Astrocyte (in vitro differentiated cells and primary cell): ENCODE measurements at regions not wholly inside any gene's neighbourhood (a gene's known extent, or its start where the extent isn't known, plus 50 kb on each side); places are given as distances from the start of the nearest gene placed in this dataset.

Experiments
- EZH2 ChIP-seq: IDR thresholded peaks from 2 replicates; pipeline ENCODE4 v1.6.1; 2012; ENCODE audit warnings: mild to moderate bottlenecking, low read length, inconsistent platforms; ENCODE audit not compliant: insufficient read depth
- TF ChIP-seq, protein P1 (sequence below): IDR thresholded peaks from 2 replicates; pipeline ENCODE4 v1.5.1; 2011; ENCODE audit warnings: low read depth, mild to moderate bottlenecking, inconsistent platforms, low read length, moderate library complexity; ENCODE audit not compliant: insufficient read depth

- no peak for TF ChIP-seq EZH2
- TF ChIP-seq, protein P1, sequence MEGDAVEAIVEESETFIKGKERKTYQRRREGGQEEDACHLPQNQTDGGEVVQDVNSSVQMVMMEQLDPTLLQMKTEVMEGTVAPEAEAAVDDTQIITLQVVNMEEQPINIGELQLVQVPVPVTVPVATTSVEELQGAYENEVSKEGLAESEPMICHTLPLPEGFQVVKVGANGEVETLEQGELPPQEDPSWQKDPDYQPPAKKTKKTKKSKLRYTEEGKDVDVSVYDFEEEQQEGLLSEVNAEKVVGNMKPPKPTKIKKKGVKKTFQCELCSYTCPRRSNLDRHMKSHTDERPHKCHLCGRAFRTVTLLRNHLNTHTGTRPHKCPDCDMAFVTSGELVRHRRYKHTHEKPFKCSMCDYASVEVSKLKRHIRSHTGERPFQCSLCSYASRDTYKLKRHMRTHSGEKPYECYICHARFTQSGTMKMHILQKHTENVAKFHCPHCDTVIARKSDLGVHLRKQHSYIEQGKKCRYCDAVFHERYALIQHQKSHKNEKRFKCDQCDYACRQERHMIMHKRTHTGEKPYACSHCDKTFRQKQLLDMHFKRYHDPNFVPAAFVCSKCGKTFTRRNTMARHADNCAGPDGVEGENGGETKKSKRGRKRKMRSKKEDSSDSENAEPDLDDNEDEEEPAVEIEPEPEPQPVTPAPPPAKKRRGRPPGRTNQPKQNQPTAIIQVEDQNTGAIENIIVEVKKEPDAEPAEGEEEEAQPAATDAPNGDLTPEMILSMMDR, result no peak
These were observed 535.1 kb downstream of the STK39 start for GRCh38 chr2:167712275-167712674.
